ENCODE measurements at regions not wholly inside any gene's neighbourhood (a gene's known extent, or its start where the extent isn't known, plus 50 kb on each side); places are given as distances from the start of the nearest gene placed in this dataset.

DNA sequence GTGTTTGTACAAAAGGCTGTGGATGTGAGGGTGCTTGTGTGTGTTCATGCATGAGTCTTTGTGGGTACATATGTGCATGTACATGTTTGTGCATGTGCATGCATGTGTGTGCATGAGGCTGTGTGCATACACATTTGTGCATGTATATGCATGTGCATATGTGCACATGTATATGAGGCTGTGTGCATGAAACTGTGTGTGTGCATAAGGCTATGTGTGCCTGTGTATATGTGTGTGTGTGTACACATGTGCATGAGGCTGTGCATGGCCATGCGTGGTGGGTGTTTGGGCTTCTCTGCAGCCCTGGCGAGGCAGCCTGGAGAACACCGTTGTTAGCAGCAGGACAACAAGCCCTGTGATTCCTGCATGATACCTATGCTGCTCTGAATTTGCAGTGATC lies 207.7 kb upstream of the ADCY1 start:
- TF ChIP-seq CTCF (IDR thresholded peaks at IDR 0.05; ENCODE audit: poor library complexity, severe bottlenecking) = no peak
- H3K27me3 ChIP-seq (ENCODE audit: insufficient read depth, poor library complexity, severe bottlenecking) = peaks cover 22% of the 10 kb centered on the region

GRCh38 chr7:45367026-45367425 lies 207.1 kb upstream of the ADCY1 start:
- no peak for DNase-seq (ENCODE audit: low spot score)
- no peaks in the 10 kb centered on the region for H3K9me3 ChIP-seq (ENCODE audit: severe bottlenecking)
- ATAC-seq (ENCODE audit: low read depth) = no peak
- no peak for TF ChIP-seq CTCF (IDR thresholded peaks at IDR 0.05; ENCODE audit: poor library complexity, severe bottlenecking)
- no peak overlapping the region for H3K4me3 ChIP-seq (ENCODE audit: severe bottlenecking)
- no peak overlapping the region for H3K27ac ChIP-seq (ENCODE audit: poor library complexity, severe bottlenecking)
- H3K27me3 ChIP-seq (ENCODE audit: insufficient read depth, poor library complexity, severe bottlenecking) = peaks cover 22% of the 10 kb centered on the region
- H3K36me3 ChIP-seq (ENCODE audit: low read depth) = no peaks in the 10 kb centered on the region
- H3K4me1 ChIP-seq (ENCODE audit: insufficient read depth, poor library complexity, severe bottlenecking) = no peaks in the 10 kb centered on the region

More for the DNA sequence above, 207.7 kb upstream of the ADCY1 start:
- Histone ChIP-seq H3K27ac (ENCODE audit: poor library complexity, severe bottlenecking) (no peak overlapping the region), H3K4me1 (ENCODE audit: insufficient read depth, poor library complexity, severe bottlenecking) (no peaks in the 10 kb centered on the region), H3K4me3 (ENCODE audit: severe bottlenecking) (no peak overlapping the region), H3K36me3 (ENCODE audit: low read depth) (no peaks in the 10 kb centered on the region), H3K9me3 (ENCODE audit: severe bottlenecking) (no peaks in the 10 kb centered on the region)
- ATAC-seq (ENCODE audit: low read depth) = no peak
- no peak for DNase-seq (ENCODE audit: low spot score)

- peaks cover 22% of the 10 kb centered on the region for H3K27me3 ChIP-seq (ENCODE audit: insufficient read depth, poor library complexity, severe bottlenecking)
- no peaks in the 10 kb centered on the region for H3K4me1 ChIP-seq (ENCODE audit: insufficient read depth, poor library complexity, severe bottlenecking)
- no peaks in the 10 kb centered on the region for H3K36me3 ChIP-seq (ENCODE audit: low read depth)
- ATAC-seq (ENCODE audit: low read depth) (no peak), DNase-seq (ENCODE audit: low spot score) (no peak)
- H3K4me3 ChIP-seq (ENCODE audit: severe bottlenecking) = no peak overlapping the region
- no peak overlapping the region for H3K27ac ChIP-seq (ENCODE audit: poor library complexity, severe bottlenecking)
- H3K9me3 ChIP-seq (ENCODE audit: severe bottlenecking) = no peaks in the 10 kb centered on the region
- no peak for TF ChIP-seq CTCF (IDR thresholded peaks at IDR 0.05; ENCODE audit: poor library complexity, severe bottlenecking)
Measured at GRCh38 chr7:45368129-45368807, 205.9 kb upstream of the ADCY1 start.

DNA sequence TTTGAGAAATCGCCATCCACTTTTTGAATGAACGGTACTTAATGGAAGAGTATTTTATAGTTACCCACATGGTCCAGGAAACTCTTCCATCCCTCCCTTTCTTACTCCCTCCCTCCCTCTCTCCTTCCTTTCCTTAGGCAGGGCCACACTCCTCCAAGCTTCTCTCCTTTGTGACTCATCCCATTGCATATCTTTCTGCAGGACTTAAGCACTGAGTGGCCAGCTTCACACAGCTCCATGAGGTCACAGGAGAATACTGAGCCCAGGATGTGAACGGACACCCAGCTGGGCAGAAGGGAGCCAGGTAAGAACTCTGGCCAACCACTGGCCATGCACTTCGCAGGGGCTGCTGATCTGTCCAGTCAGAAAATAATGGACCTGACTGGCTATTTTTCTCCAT lies 189.7 kb upstream of the ADCY1 start:
- H3K36me3 ChIP-seq (ENCODE audit: low read depth) = no peaks in the 10 kb centered on the region
- H3K4me1 ChIP-seq (ENCODE audit: insufficient read depth, poor library complexity, severe bottlenecking) = no peaks in the 10 kb centered on the region
- no peak for DNase-seq (ENCODE audit: low spot score)
- H3K4me3 ChIP-seq (ENCODE audit: severe bottlenecking) = no peak overlapping the region
- H3K9me3 ChIP-seq (ENCODE audit: severe bottlenecking) = no peaks in the 10 kb centered on the region
- ATAC-seq (ENCODE audit: low read depth) = no peak
- no peak for TF ChIP-seq CTCF (IDR thresholded peaks at IDR 0.05; ENCODE audit: poor library complexity, severe bottlenecking)
- H3K27ac ChIP-seq (ENCODE audit: poor library complexity, severe bottlenecking) = no peak overlapping the region
- H3K27me3 ChIP-seq (ENCODE audit: insufficient read depth, poor library complexity, severe bottlenecking) = no peaks in the 10 kb centered on the region

- Histone ChIP-seq H3K4me1 (ENCODE audit: insufficient read depth, poor library complexity, severe bottlenecking) (no peaks in the 10 kb centered on the region), H3K27me3 (ENCODE audit: insufficient read depth, poor library complexity, severe bottlenecking) (peaks cover 8% of the 10 kb centered on the region), H3K4me3 (ENCODE audit: severe bottlenecking) (no peak overlapping the region), H3K9me3 (ENCODE audit: severe bottlenecking) (no peaks in the 10 kb centered on the region), H3K27ac (ENCODE audit: poor library complexity, severe bottlenecking) (no peak overlapping the region), H3K36me3 (ENCODE audit: low read depth) (no peaks in the 10 kb centered on the region)
- ATAC-seq (ENCODE audit: low read depth) = no peak
- no peak for TF ChIP-seq CTCF (IDR thresholded peaks at IDR 0.05; ENCODE audit: poor library complexity, severe bottlenecking)
- no peak for DNase-seq (ENCODE audit: low spot score)
Measured at GRCh38 chr7:45387837-45388236, 186.3 kb upstream of the ADCY1 start.

All from RWPE2 (cell line).